Skin of body (tissue), 1 donor: ENCODE measurements at regions not wholly inside any gene's neighbourhood (a gene's known extent, or its start where the extent isn't known, plus 50 kb on each side); places are given as distances from the start of the nearest gene placed in this dataset.

ENCODE experiments used
- DNase-seq: peaks from one replicate; lab custom pipeline; 2025; lab: John Stamatoyannopoulos, UW

GRCh38 chr6:138607478-138608433, 108.5 kb upstream of the NHSL1 start:
- DNase-seq, result no peak

DNA sequence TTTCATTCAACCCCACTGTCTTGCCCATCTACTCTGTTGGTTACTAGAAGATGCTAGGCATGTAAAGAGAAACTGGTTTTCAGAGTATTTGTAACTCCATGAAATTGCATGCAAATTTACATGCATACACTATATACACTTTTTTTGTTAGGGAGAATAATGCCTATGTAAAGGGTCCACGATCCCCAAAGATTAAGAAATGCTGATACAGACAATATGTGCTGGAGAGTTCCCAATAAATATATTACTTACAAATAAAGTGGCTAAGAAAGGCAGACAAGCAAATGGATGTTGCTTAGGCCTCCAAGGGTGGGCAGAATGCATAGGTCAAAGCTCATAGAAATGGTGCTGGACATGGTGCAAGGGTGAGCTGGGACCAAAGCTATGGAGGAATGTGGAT, 109.6 kb upstream of the NHSL1 start:
- no peak for DNase-seq

DNA sequence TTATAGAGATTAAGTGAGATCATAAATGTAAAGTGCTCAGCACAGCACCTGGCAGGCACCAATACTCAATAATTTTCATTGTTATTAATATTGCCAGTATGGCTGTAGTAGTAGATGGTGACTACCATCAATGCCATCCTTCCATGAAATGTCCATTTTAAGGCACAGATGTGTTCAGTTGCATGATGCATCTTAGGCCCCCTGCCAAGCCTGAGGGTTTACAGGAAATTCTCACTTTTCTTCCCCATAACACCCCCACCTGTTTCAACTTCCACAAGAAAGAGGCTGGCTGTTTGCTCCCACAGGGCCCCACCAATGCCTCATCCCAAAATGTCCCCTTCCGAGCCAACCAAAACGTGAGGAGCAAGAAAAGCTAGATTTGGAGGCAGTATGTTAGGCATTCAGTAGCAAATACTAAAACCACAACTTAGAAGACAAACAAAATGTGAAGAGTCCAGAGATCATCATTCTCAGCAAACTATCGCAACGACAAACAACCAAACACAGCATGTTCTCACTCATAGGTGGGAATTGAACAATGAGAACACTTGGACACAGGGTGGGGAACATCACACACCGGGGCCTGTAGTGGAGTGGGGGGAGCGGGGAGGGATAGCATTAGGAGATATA, 110.6 kb upstream of the NHSL1 start:
- DNase-seq, result no peak

- no peak for DNase-seq
Observed at GRCh38 chr6:138610816-138611215, 111.5 kb upstream of the NHSL1 start.

- no peak for DNase-seq
Observed at GRCh38 chr6:138614151-138614550, 114.9 kb upstream of the NHSL1 start.

DNA sequence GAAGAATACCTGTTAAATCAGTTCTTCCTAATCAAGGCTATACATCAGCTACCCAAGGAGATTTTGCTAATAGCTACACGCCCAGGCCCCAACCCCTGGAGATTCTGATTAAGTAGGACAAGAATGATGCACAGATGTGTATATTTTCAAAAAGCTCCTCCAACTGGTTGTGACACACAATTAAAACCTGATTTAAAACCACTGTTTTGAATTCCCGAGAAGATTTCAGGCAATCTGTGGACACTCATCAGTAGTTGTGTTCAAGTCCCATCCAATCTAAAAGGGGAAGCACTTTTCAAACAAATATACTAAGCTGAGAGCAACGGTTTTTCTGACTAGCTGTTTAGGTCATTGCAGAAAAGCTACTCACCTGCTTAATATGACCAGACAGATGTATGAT, 118.9 kb upstream of the NHSL1 start:
- DNase-seq, result no peak

DNA sequence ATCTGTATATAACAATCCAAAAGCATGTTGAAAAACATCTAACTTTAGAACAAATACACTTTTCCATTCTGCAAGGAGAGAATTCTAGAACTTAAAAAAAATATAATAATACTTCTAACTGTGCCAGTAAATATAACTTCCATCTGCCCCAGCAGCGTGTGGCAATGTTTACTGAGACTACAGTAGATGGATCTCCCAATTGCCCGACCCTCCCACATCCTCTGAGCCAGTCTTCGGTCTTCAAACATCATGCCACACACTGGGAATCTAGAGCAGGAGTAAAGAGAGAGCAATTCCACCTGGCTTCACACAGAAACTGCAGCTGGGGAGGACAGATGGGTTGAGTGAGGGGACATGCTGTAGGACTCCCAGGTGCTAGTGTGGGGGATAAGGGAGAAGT, 121.3 kb upstream of the NHSL1 start:
- DNase-seq, result no peak

DNA sequence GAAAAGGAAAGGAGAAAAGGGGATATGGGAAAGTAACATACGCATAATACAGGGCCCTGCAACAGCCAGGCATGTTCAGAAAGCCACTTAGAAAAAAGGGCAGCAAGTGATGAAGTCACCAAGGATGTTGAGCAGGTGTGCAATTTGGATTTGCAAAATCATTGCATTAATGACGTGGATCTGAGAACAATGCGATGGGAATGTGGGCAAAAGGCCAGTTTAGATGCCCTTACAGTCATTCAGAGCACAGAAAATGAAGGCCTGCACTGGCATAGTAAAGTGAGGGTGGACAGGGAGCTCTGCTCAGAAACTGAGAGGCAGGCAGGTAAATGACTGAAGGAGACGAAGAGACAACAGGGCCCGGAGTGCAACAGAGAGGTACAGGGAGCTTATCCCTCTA, 123.7 kb upstream of the NHSL1 start:
- no peak for DNase-seq

DNA sequence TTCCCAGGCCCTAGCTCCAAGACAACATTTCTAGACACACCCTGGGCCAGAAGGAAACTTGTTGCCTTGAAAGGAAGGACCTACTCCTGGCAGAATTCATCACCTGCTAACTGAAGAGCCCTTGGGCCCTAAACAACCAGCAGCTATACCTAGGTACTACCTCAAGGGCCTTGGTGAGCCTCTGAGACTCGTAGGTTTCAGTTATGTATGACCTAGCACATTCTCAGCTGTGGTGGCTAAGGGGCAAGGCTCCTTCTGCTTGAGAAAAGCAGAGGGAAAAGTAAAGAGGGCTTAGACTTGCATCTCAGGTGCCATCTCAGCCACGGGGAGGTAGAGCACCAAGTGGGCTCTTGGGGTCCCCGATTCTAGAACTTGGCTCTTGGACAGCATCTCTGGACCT, 132.3 kb upstream of the NHSL1 start:
- no peak for DNase-seq

GRCh38 chr6:138637822-138638221, 135.7 kb upstream of the CCDC28A start:
- DNase-seq, result no peak

DNA sequence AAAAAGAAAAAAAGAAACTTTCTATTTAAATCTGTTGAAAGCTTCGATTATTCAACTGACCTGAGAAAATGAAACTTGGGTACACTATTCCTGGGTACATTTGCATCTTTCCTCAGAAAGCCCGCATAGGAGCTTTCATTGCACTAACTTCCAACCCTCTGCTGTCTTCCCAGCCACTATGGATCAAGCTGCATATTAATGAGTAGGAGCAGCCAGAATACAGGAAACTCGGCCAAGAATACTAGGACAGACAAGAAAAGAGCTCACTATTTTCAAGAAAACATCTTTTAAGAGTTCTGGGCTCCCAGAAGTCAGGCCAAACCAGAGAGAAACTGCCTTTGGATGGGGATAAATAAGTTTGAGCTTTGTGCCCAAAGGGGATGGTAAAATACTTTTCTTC, 135.0 kb upstream of the CCDC28A start:
- no peak for DNase-seq

DNA sequence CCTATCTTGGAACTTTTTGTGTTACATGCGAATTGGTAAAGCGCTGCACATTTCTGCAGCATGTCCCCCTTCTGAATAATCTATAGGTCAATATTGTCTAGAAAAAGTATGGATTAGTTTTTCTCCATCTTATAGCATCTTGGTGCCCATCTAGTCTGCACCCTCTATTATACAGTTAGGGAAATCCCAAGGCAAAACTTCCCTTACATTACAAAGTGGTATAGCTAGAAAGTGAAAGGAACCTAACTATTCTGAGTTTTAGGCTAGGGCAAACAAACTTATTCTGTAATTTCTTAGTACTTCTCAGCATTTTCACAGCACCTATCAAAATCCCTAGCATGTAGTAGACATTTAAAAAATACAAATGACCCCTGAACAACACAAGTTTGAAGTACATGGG, 133.5 kb upstream of the CCDC28A start:
- no peak for DNase-seq

DNA sequence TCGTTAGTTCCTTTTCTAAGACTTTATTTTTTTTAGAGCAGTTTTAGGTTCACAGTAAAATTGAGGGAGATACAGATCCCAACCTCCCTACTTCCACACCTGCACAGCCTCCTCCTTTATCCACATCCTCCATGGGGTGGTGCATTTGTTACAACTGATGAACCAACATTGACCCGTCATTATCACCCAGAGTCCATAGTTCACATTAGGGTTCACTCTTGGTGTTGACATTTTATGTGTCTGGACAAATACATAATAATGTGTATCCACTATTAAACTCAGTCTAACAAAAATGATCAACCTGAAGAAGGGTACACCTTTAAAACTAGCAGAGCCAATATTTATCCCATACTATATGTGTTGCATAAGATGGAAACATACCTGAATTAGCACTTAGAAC, 130.4 kb upstream of the CCDC28A start:
- no peak for DNase-seq

GRCh38 chr6:138645976-138646640, 127.5 kb upstream of the CCDC28A start:
- no peak for DNase-seq

DNA sequence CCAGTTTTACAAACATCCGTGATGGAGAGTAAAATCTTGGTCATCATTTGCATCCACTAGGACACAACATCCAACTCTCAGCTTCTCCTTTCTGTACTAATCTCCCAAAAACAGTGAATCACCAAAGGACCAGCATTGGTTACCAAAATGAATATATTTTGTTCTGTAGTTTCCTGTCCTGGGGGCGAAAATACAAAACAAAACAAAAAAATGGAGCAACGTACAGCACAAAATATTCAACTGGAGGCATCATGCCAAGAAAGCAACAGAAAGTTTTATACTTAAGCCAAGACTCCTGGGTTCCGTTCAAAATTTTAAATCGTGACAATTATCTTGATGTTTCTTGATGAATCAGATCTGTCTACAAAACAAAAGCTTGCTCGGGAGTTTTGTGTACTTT, 126.6 kb upstream of the CCDC28A start:
- no peak for DNase-seq

DNA sequence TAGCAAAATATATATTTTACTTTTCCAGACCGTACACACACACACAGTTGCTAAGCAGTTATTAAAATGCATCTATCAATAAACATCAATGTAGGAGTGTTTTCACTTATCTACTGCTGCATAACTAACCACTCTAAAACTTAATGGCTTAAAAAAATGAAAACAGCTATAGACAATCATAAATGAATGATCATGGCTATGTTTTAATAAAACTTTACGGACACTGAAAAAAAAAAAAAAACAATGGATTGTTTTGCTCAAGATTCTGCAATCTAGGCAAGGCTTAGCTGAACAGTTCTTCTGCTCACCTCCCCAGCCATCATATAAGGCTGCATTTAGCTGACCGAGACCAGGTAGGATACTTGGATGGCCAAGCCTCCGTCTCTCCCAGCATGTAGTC, 125.4 kb upstream of the CCDC28A start:
- DNase-seq, result no peak

DNA sequence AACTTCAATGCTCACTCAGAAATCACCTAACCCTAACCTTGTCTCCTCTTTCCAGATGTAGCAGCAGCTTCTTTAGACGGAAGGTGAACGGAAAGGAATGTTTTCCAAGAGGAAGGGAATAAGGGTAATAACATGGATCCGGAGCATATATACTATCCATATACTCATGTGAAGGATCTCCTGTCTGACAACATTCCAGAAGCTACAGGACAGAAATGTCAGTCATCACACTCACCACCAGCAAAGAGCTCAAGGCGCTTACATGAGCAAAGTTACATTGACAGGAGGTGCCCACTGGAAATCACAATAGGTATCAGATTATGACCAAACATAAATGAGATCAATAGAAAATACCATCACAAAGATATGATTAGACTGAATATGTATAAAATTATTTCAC, 122.1 kb upstream of the CCDC28A start:
- no peak for DNase-seq

GRCh38 chr6:138652824-138653223, 120.7 kb upstream of the CCDC28A start:
- no peak for DNase-seq

- no peak for DNase-seq
Observed at GRCh38 chr6:138653435-138653834, 120.1 kb upstream of the CCDC28A start.

- peak; percentile 22 for DNase-seq
Observed at GRCh38 chr6:138654715-138655634, 118.6 kb upstream of the CCDC28A start.

DNA sequence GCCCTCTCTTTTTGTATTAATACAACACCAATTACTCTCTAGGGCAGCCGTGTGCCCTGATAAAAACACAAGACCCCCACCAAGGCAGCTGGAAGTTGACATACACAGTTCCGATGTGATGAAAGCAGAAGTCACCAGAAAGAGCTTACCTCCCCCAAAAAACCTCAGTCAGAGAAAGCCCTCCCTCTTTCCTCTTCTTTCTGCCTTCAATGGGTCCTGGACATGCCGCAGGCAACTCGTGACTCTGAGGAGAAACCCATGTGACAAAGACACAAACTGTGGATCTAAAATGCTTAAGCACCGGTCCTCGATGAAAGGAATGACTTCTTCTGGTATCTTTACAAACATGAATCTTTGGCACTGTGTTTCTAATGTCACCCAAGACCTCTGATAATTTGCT, 117.7 kb upstream of the CCDC28A start:
- no peak for DNase-seq
